Fibroblast of the aortic adventitia (primary cell): ENCODE measurements at regions not wholly inside any gene's neighbourhood (a gene's known extent, or its start where the extent isn't known, plus 50 kb on each side); places are given as distances from the start of the nearest gene placed in this dataset.

Experiments used
- DNase-seq: peaks from one replicate; pipeline ENCODE4 v3.0.0-alpha.2; 2010; ENCODE audit warnings: low read depth
- H3K4me3 ChIP-seq: 2 replicates; pipeline ENCODE4 v1.5.1; 2011; ENCODE audit warnings: low read depth, mild to moderate bottlenecking, control low read depth, low read length, moderate library complexity
- TF ChIP-seq, protein P1 (sequence below): IDR thresholded peaks from 2 replicates; pipeline ENCODE4 v1.5.1; 2011; ENCODE audit warnings: mild to moderate bottlenecking, low read length, control low read depth, inconsistent platforms; ENCODE audit not compliant: insufficient read depth

DNA sequence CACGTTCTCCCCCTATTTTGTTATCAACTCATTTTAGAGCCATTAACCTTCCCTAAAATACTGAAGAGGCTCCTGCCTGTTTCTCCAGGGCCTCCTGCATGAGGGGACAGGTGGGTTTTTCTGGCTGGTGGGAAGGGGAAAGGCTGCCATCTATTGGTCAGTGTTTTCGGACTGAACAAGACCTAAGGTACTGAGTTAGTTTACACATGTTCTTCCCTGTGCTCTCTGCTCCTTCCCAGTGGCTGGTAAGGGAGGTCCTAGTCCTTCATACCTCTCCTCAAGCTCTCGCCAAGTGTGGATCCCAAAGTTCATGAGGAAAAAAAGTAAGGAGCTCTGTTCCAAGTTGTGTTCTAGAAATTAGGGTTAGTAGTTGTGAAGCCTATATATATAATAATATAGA lies 357.5 kb downstream of the FSCB start:
- TF ChIP-seq, protein P1, sequence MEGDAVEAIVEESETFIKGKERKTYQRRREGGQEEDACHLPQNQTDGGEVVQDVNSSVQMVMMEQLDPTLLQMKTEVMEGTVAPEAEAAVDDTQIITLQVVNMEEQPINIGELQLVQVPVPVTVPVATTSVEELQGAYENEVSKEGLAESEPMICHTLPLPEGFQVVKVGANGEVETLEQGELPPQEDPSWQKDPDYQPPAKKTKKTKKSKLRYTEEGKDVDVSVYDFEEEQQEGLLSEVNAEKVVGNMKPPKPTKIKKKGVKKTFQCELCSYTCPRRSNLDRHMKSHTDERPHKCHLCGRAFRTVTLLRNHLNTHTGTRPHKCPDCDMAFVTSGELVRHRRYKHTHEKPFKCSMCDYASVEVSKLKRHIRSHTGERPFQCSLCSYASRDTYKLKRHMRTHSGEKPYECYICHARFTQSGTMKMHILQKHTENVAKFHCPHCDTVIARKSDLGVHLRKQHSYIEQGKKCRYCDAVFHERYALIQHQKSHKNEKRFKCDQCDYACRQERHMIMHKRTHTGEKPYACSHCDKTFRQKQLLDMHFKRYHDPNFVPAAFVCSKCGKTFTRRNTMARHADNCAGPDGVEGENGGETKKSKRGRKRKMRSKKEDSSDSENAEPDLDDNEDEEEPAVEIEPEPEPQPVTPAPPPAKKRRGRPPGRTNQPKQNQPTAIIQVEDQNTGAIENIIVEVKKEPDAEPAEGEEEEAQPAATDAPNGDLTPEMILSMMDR: no peak
- H3K4me3 ChIP-seq: no peak overlapping the region
- DNase-seq: no peak

DNA sequence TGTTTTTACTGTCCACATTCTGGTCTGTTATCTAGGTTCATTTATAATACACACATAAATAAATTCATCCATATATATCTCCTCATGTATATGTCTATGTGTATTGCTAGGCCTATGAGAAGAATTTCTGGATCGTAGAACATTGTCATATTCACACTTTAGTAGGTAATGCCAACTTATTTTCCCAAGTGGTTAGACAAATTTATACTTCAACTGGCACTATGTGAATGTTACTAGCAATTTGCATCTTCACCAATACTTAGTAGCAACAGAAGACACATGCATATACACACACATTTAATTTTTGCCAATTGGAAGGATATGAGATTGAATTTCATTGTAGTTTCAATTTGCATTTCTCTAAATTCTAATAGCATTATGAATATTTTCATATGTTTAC lies 365.1 kb downstream of the FSCB start:
- H3K4me3 ChIP-seq: no peak overlapping the region
- DNase-seq: no peak
- TF ChIP-seq, protein P1: no peak

DNA sequence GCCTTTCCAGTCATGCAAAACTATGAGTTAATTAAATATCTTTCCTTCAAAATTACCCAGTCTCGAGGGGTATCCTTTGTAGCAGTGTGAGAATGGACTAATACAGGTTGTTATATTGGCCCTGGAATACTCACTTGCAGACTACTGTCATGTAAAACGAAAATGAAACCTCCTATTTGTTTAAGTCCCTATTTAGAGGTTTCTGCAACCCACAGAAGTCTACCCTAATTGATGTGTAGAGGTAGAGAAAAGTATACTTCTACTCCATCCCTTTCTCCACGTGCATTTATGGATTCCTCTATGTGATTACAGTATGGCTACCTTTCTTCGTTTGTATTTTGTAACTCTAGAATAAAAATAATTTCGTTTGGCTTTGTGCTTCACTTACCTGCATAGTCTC lies 371.1 kb downstream of the FSCB start:
- no peak for DNase-seq
- TF ChIP-seq, protein P1: no peak

DNA sequence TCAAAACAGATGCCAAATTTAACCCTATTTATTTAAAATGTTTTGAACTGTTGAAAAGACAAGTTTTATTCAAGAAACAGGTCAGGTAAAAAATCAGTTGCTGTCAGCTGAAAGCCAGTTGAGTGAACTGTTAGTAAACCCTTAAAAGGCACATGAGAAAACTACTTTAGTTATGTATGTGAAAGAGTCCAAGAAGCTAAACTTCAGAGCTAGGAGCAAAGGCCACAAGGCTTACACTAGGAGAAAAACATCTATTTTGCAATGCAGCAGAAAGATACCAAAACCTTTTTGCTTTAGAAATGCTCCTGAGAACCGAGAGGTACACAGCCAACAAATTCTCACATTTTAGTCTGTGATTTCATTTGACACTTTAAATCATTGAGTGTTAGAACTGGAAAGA lies 375.2 kb downstream of the FSCB start:
- no peak for DNase-seq

More for the DNA sequence above, 371.1 kb downstream of the FSCB start:
- no peak overlapping the region for H3K4me3 ChIP-seq

DNA sequence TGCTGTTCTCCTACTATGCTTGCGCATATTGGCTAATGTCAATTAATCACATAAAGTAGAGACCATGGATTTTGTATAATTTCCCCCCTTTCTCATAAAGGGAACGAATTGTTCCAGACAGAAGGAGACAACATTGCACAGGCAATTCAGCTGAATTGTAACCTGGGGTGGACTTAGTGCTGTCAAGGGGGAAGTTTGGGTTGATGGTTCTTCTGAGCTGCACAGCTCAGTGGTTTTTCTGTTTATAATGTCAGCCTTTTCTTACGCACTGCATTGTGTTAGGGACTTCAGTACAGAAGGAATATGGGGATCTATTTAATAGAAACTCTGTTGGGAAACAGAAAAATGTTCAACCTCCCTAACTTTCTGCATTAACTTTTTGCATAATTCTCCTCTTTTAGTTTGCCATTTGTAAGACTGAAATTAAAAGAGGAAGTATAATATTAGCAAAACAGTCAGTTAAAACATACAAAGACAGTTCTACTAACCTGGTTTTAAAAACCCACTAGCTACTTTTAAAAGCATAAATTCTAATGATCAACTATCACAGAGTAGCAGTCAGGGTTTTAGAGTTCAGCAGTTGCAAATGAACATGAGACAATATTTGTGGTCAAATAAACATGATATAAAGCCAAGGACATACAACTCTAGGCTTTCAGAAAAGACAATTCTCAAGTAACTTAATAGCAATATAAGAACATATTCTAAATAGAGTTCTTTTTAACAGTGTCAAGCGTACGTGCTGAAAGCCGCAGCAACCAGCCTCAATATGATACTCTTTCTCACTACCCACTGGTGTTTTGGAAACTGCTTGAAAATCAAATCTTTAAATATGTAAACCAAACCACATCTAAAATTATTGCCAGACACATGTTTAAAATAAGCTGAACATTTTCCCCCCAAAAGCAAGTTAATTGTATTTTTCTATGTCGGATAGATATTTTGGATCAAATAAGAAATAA lies 393.0 kb downstream of the FSCB start:
- TF ChIP-seq, protein P1: no peak
- H3K4me3 ChIP-seq: no peak overlapping the region
- DNase-seq: no peak

More for the DNA sequence above, 375.2 kb downstream of the FSCB start:
- TF ChIP-seq, protein P1: no peak
- H3K4me3 ChIP-seq: no peak overlapping the region

DNA sequence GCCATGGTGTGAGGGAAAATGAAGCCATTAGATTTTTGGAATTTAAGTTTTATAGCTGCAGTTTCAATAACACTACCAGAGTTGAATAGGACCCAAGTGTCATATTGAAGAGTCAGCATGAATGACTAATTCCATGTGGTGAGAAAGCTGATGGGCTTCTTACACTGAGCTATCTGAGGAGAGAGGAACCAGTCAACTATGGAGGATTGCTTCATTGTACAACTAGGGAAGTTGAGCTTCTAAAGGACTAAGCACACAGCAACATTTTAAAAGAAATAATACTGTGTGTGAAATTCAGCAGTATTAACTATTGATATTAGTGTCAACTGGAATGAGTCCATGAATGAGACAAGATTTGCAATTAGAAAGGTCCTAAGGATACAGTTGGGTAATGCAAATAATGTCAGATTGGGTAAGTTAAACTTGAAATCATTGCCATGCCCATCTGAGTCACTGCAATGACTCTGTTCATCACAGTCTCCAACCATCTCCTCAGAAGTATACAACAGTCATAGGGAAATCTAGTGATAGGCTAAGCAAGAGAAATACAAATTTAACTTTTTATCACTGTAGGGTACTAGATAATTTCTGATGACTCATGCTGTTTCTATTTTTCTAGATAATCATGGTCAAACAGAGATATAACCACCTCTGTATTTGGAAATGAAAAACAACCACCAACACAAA lies 394.2 kb downstream of the FSCB start:
- TF ChIP-seq, protein P1: no peak
- DNase-seq: no peak
- H3K4me3 ChIP-seq: no peak overlapping the region
